Duodenal mucosa (tissue), 2 donors: ENCODE measurements at regions not wholly inside any gene's neighbourhood (a gene's known extent, or its start where the extent isn't known, plus 50 kb on each side); places are given as distances from the start of the nearest gene placed in this dataset.

Experiments
- H3K27ac ChIP-seq: one replicate; pipeline ENCODE4 v1.7.0; 2013; ENCODE audit warnings: low read depth, low read length
- H3K27me3 ChIP-seq, 2 donors: one replicate each; pipeline ENCODE4 v1.7.0; 2013; ENCODE audit warnings: low read length in 2 of 2, control low read depth in 1 of 2; ENCODE audit not compliant: insufficient read depth in 2 of 2, control insufficient read depth in 1 of 2
- H3K36me3 ChIP-seq, 2 donors: one replicate each; pipeline ENCODE4 v1.7.0; 2013; ENCODE audit warnings: low read length in 2 of 2, control low read depth in 1 of 2; ENCODE audit not compliant: insufficient read depth in 2 of 2, control insufficient read depth in 1 of 2
- H3K4me1 ChIP-seq, 2 donors: one replicate each; pipeline ENCODE4 v1.7.0; 2013; ENCODE audit warnings: low read length in 2 of 2, control low read depth in 1 of 2; ENCODE audit not compliant: insufficient read depth in 2 of 2, control insufficient read depth in 1 of 2
- H3K4me3 ChIP-seq, 2 donors: one replicate each; pipeline ENCODE4 v1.7.0; 2013; ENCODE audit warnings: low read length in 2 of 2, low read depth in 1 of 2
- H3K9ac ChIP-seq, 2 donors: one replicate each; pipeline ENCODE4 v1.7.0; 2013; ENCODE audit warnings: low read length in 2 of 2, low read depth in 1 of 2
- H3K9me3 ChIP-seq, 2 donors: one replicate each; pipeline ENCODE4 v1.7.0; 2013; ENCODE audit warnings: low read length in 2 of 2, control low read depth in 1 of 2; ENCODE audit not compliant: control insufficient read depth in 1 of 2

GRCh38 chr4:136471051-136471450 lies 1061.2 kb downstream of the PCDH18 start:
- Histone ChIP-seq H3K9me3 (no peaks in the 10 kb centered on the region), H3K27ac (no peak overlapping the region), H3K36me3 (no peaks in the 10 kb centered on the region), H3K4me1 (no peaks in the 10 kb centered on the region), H3K9ac (no peak overlapping the region), H3K4me3 (no peak overlapping the region), H3K27me3 (no peaks in the 10 kb centered on the region)

GRCh38 chr4:136465691-136466090 lies 1066.6 kb downstream of the PCDH18 start:
- Histone ChIP-seq H3K36me3 (no peaks in the 10 kb centered on the region), H3K9ac (no peak overlapping the region), H3K27me3 (no peaks in the 10 kb centered on the region), H3K4me1 (no peaks in the 10 kb centered on the region), H3K9me3 (peaks cover 0 to 10% of the 10 kb centered on the region in 2 donors), H3K4me3 (no peak overlapping the region), H3K27ac (no peak overlapping the region)

GRCh38 chr4:136463941-136464340 lies 1068.4 kb downstream of the PCDH18 start:
- H3K9me3 ChIP-seq = peaks cover 0 to 10% of the 10 kb centered on the region in 2 donors
- no peak overlapping the region for H3K9ac ChIP-seq
- no peaks in the 10 kb centered on the region for H3K27me3 ChIP-seq
- H3K4me1 ChIP-seq = no peaks in the 10 kb centered on the region
- H3K27ac ChIP-seq = no peak overlapping the region
- no peaks in the 10 kb centered on the region for H3K36me3 ChIP-seq
- H3K4me3 ChIP-seq = no peak overlapping the region

GRCh38 chr4:136461533-136461932 lies 1070.8 kb downstream of the PCDH18 start:
- Histone ChIP-seq H3K4me1 (no peaks in the 10 kb centered on the region), H3K36me3 (no peaks in the 10 kb centered on the region), H3K4me3 (no peak overlapping the region), H3K27ac (no peak overlapping the region), H3K9ac (no peak overlapping the region), H3K27me3 (no peaks in the 10 kb centered on the region), H3K9me3 (peaks cover 0 to 10% of the 10 kb centered on the region in 2 donors)

GRCh38 chr4:136458326-136458725 lies 1074.0 kb downstream of the PCDH18 start:
- H3K27me3 ChIP-seq = no peaks in the 10 kb centered on the region
- H3K9ac ChIP-seq = no peak overlapping the region
- H3K4me1 ChIP-seq = no peaks in the 10 kb centered on the region
- no peaks in the 10 kb centered on the region for H3K9me3 ChIP-seq
- no peak overlapping the region for H3K4me3 ChIP-seq
- H3K27ac ChIP-seq = no peak overlapping the region
- no peaks in the 10 kb centered on the region for H3K36me3 ChIP-seq

GRCh38 chr4:136457577-136457976 lies 1074.7 kb downstream of the PCDH18 start:
- Histone ChIP-seq H3K9me3 (no peaks in the 10 kb centered on the region), H3K36me3 (no peaks in the 10 kb centered on the region), H3K4me3 (no peak overlapping the region), H3K27ac (no peak overlapping the region), H3K4me1 (no peaks in the 10 kb centered on the region), H3K9ac (no peak overlapping the region), H3K27me3 (no peaks in the 10 kb centered on the region)

- no peaks in the 10 kb centered on the region for H3K4me1 ChIP-seq
- no peaks in the 10 kb centered on the region for H3K9me3 ChIP-seq
- no peak overlapping the region for H3K4me3 ChIP-seq
- H3K36me3 ChIP-seq = no peaks in the 10 kb centered on the region
- no peak overlapping the region for H3K9ac ChIP-seq
- no peak overlapping the region for H3K27ac ChIP-seq
- H3K27me3 ChIP-seq = no peaks in the 10 kb centered on the region
These were observed 1075.3 kb downstream of the PCDH18 start for GRCh38 chr4:136457004-136457403.

- Histone ChIP-seq H3K4me1 (no peaks in the 10 kb centered on the region), H3K9me3 (peaks cover 0 to 6% of the 10 kb centered on the region in 2 donors), H3K27ac (no peak overlapping the region), H3K27me3 (no peaks in the 10 kb centered on the region), H3K9ac (no peak overlapping the region), H3K4me3 (no peak overlapping the region), H3K36me3 (no peaks in the 10 kb centered on the region)
These were observed 1089.3 kb downstream of the PCDH18 start for GRCh38 chr4:136443006-136443405.

GRCh38 chr4:136442447-136442846 lies 1089.8 kb downstream of the PCDH18 start:
- H3K9ac ChIP-seq = no peak overlapping the region
- no peaks in the 10 kb centered on the region for H3K36me3 ChIP-seq
- H3K27me3 ChIP-seq = no peaks in the 10 kb centered on the region
- no peak overlapping the region for H3K27ac ChIP-seq
- H3K4me1 ChIP-seq = no peaks in the 10 kb centered on the region
- H3K4me3 ChIP-seq = no peak overlapping the region
- peaks cover 0 to 6% of the 10 kb centered on the region in 2 donors for H3K9me3 ChIP-seq

GRCh38 chr4:136441629-136442282 lies 1090.5 kb downstream of the PCDH18 start:
- no peaks in the 10 kb centered on the region for H3K36me3 ChIP-seq
- H3K27me3 ChIP-seq = no peaks in the 10 kb centered on the region
- no peak overlapping the region for H3K9ac ChIP-seq
- no peak overlapping the region for H3K27ac ChIP-seq
- H3K9me3 ChIP-seq = peaks cover 0 to 6% of the 10 kb centered on the region in 2 donors
- no peaks in the 10 kb centered on the region for H3K4me1 ChIP-seq
- no peak overlapping the region for H3K4me3 ChIP-seq
